ENCODE measurements at regions not wholly inside any gene's neighbourhood (a gene's known extent, or its start where the extent isn't known, plus 50 kb on each side); places are given as distances from the start of the nearest gene placed in this dataset.

GRCh38 chr1:36557041-36558000, 74.6 kb upstream of the CSF3R start:
- no peak for DNase-seq (ENCODE audit: low read depth, low spot score)
- TF ChIP-seq FOXP2 (optimal IDR thresholded peaks at IDR 0.05; ENCODE audit: control extremely low read depth, extremely low read length, insufficient read depth) = no peak
- no peak for TF ChIP-seq POLR2AphosphoS5 (IDR thresholded peaks at IDR 0.05; ENCODE audit: borderline replicate concordance, low read depth, low read length)
- Histone ChIP-seq H3K36me3 (ENCODE audit: insufficient read depth, low read length) (no peaks in the 10 kb centered on the region), H3K9me3 (ENCODE audit: low read depth, low read length) (no peaks in the 10 kb centered on the region), H3K4me3 (no peak overlapping the region), H3K9ac (ENCODE audit: insufficient read length) (no peak overlapping the region), H3K27ac (no peak overlapping the region)

- Histone ChIP-seq H3K27ac (no peak overlapping the region), H3K9ac (ENCODE audit: insufficient read length) (no peak overlapping the region), H3K4me3 (no peak overlapping the region), H3K9me3 (ENCODE audit: low read depth, low read length) (no peaks in the 10 kb centered on the region), H3K36me3 (ENCODE audit: insufficient read depth, low read length) (no peaks in the 10 kb centered on the region)
- DNase-seq (ENCODE audit: low read depth, low spot score) = no peak
- no peak for TF ChIP-seq POLR2AphosphoS5 (IDR thresholded peaks at IDR 0.05; ENCODE audit: borderline replicate concordance, low read depth, low read length)
- TF ChIP-seq EZH2 (IDR thresholded peaks at IDR 0.05) = no peak
- TF ChIP-seq FOXP2 (optimal IDR thresholded peaks at IDR 0.05; ENCODE audit: control extremely low read depth, extremely low read length, insufficient read depth) = no peak
Measured at GRCh38 chr1:36555041-36555440, 72.3 kb upstream of the CSF3R start.

GRCh38 chr1:36554323-36554628, 71.6 kb upstream of the CSF3R start:
- Histone ChIP-seq H3K36me3 (ENCODE audit: insufficient read depth, low read length) (no peaks in the 10 kb centered on the region), H3K27ac (no peak overlapping the region), H3K4me3 (no peak overlapping the region), H3K9ac (ENCODE audit: insufficient read length) (no peak overlapping the region), H3K9me3 (ENCODE audit: low read depth, low read length) (no peaks in the 10 kb centered on the region)
- no peak for DNase-seq (ENCODE audit: low read depth, low spot score)
- TF ChIP-seq EZH2 (IDR thresholded peaks at IDR 0.05) (no peak), FOXP2 (optimal IDR thresholded peaks at IDR 0.05; ENCODE audit: control extremely low read depth, extremely low read length, insufficient read depth) (no peak), POLR2AphosphoS5 (IDR thresholded peaks at IDR 0.05; ENCODE audit: borderline replicate concordance, low read depth, low read length) (no peak)

- Histone ChIP-seq H3K9me3 (ENCODE audit: low read depth, low read length) (no peaks in the 10 kb centered on the region), H3K36me3 (ENCODE audit: insufficient read depth, low read length) (no peaks in the 10 kb centered on the region), H3K4me3 (no peak overlapping the region), H3K27ac (no peak overlapping the region), H3K9ac (ENCODE audit: insufficient read length) (no peak overlapping the region)
- TF ChIP-seq POLR2AphosphoS5 (IDR thresholded peaks at IDR 0.05; ENCODE audit: borderline replicate concordance, low read depth, low read length) = no peak
- peak; percentile 17 for TF ChIP-seq FOXP2 (optimal IDR thresholded peaks at IDR 0.05; ENCODE audit: control extremely low read depth, extremely low read length, insufficient read depth)
- peak; percentile 12 for DNase-seq (ENCODE audit: low read depth, low spot score)
Measured at GRCh38 chr1:36553591-36554322, 71.0 kb upstream of the CSF3R start.

- TF ChIP-seq POLR2AphosphoS5 (IDR thresholded peaks at IDR 0.05; ENCODE audit: borderline replicate concordance, low read depth, low read length) (no peak), FOXP2 (optimal IDR thresholded peaks at IDR 0.05; ENCODE audit: control extremely low read depth, extremely low read length, insufficient read depth) (no peak), EZH2 (IDR thresholded peaks at IDR 0.05) (no peak)
- Histone ChIP-seq H3K27ac (no peak overlapping the region), H3K36me3 (ENCODE audit: insufficient read depth, low read length) (no peaks in the 10 kb centered on the region), H3K9ac (ENCODE audit: insufficient read length) (no peak overlapping the region), H3K4me3 (no peak overlapping the region), H3K9me3 (ENCODE audit: low read depth, low read length) (no peaks in the 10 kb centered on the region)
- no peak for DNase-seq (ENCODE audit: low read depth, low spot score)
Measured at GRCh38 chr1:36542962-36543515, 60.3 kb upstream of the CSF3R start.

GRCh38 chr1:36542024-36542961, 59.6 kb upstream of the CSF3R start:
- no peak overlapping the region for H3K9ac ChIP-seq (ENCODE audit: insufficient read length)
- H3K9me3 ChIP-seq (ENCODE audit: low read depth, low read length) = no peaks in the 10 kb centered on the region
- no peaks in the 10 kb centered on the region for H3K36me3 ChIP-seq (ENCODE audit: insufficient read depth, low read length)
- no peak for DNase-seq (ENCODE audit: low read depth, low spot score)
- TF ChIP-seq FOXP2 (optimal IDR thresholded peaks at IDR 0.05; ENCODE audit: control extremely low read depth, extremely low read length, insufficient read depth) = no peak
- TF ChIP-seq EZH2 (IDR thresholded peaks at IDR 0.05) = no peak
- no peak for TF ChIP-seq POLR2AphosphoS5 (IDR thresholded peaks at IDR 0.05; ENCODE audit: borderline replicate concordance, low read depth, low read length)
- H3K4me3 ChIP-seq = no peak overlapping the region
- H3K27ac ChIP-seq = no peak overlapping the region

- no peaks in the 10 kb centered on the region for H3K9me3 ChIP-seq (ENCODE audit: low read depth, low read length)
- no peak for DNase-seq (ENCODE audit: low read depth, low spot score)
- H3K9ac ChIP-seq (ENCODE audit: insufficient read length) = no peak overlapping the region
- H3K27ac ChIP-seq = no peak overlapping the region
- H3K4me3 ChIP-seq = no peak overlapping the region
- no peaks in the 10 kb centered on the region for H3K36me3 ChIP-seq (ENCODE audit: insufficient read depth, low read length)
- TF ChIP-seq FOXP2 (optimal IDR thresholded peaks at IDR 0.05; ENCODE audit: control extremely low read depth, extremely low read length, insufficient read depth) = no peak
Measured at GRCh38 chr1:36540056-36540455, 57.3 kb upstream of the CSF3R start.
